A549 (cell line): ENCODE measurements at regions not wholly inside any gene's neighbourhood (a gene's known extent, or its start where the extent isn't known, plus 50 kb on each side); places are given as distances from the start of the nearest gene placed in this dataset.

Experiments used
- ATAC-seq, 2 experiments: fragments of 200-7000 bp in 1 of 2; fragments of >200 bp in 1 of 2; cut with Nextera tagmentation in 1 of 2; cut with Tn5 transposase in 1 of 2; 3 replicates each; pipeline versions ENCODE4 v1.8.0 to v1.9.1; 2018 to 2020; ENCODE audit warnings: mild to moderate bottlenecking in 1 of 2, moderate library complexity in 1 of 2
- CTCF ChIA-PET: fragments of 300-600 bp; sonication (Branson Sonifier 250); formaldehyde crosslinking; extraction: SDS; loops from one replicate; lab custom pipeline; 2021; ENCODE audit warnings: antibody characterized with exemption, inconsistent platforms; lab: Yijun Ruan, JAX
- POLR2A ChIA-PET: fragments of 350-600 bp; formaldehyde crosslinking; extraction: SDS; loops from one replicate; lab custom pipeline; 2021; ENCODE audit warnings: antibody characterized with exemption, inconsistent platforms; lab: Yijun Ruan, JAX
- DNase-seq, 2 experiments: peaks; one replicate each; pipeline versions ENCODE4 v3.0.0 to v3.0.0-alpha.2; 2011 to 2016; ENCODE audit warnings: low read depth in 1 of 2, low spot score in 1 of 2
- FAIRE-seq: peaks from 2 replicates; lab custom pipeline; 2011; peaks lifted over from hg19 to GRCh38; lab: Jason Lieb, UNC
- H3K27ac ChIP-seq, 2 experiments: fragments of >200 bp; sonication (Bioruptor Twin); formaldehyde crosslinking; 3 replicates each; pipeline ENCODE4 v1.5.1; 2016 to 2017
- H3K4me1 ChIP-seq: fragments of >200 bp; sonication (Bioruptor Twin); formaldehyde crosslinking; 3 replicates; pipeline ENCODE4 v1.6.1; 2016
- H3K4me2 ChIP-seq: fragments of >200 bp; sonication (Bioruptor Twin); formaldehyde crosslinking; 3 replicates; pipeline ENCODE4 v1.6.1; 2016
- H3K4me3 ChIP-seq: fragments of >200 bp; sonication (Bioruptor Twin); formaldehyde crosslinking; 3 replicates; pipeline ENCODE4 v1.5.1; 2016
- H3K9me3 ChIP-seq: fragments of >200 bp; sonication (Bioruptor Twin); formaldehyde crosslinking; 3 replicates; pipeline ENCODE4 v1.6.1; 2016
- BHLHE40 ChIP-seq: IDR thresholded peaks from 2 replicates; pipeline ENCODE4 v1.6.1; 2012; ENCODE audit warnings: low read depth, low read length, inconsistent platforms
- CEBPB ChIP-seq, 2 experiments: fragments of >200 bp in 1 of 2; sonication (Bioruptor Twin) in 1 of 2; formaldehyde crosslinking in 1 of 2; IDR thresholded peaks; 2 replicates each; pipeline ENCODE4 v1.6.1; 2012 to 2016
- CHD2 ChIP-seq: fragments of 150-350 bp; IDR thresholded peaks from 2 replicates; pipeline ENCODE4 v1.6.1; 2014; ENCODE audit warnings: low read length; ENCODE audit not compliant: partially characterized antibody
- CTCF ChIP-seq: fragments of >200 bp; sonication (Bioruptor Twin); formaldehyde crosslinking; IDR thresholded peaks from 3 replicates; pipeline ENCODE4 v1.5.1; 2016
- EHF ChIP-seq: fragments of 250-450 bp; sonication (Bioruptor Pico); IDR thresholded peaks from 2 replicates; pipeline ENCODE4 v1.5.0; 2020; ENCODE audit warnings: mild to moderate bottlenecking
- EHMT2 ChIP-seq: fragments of 200-600 bp; sonication (generic); IDR thresholded peaks from 2 replicates; pipeline ENCODE4 v1.6.1; 2016; ENCODE audit warnings: antibody characterized with exemption, low read depth, mild to moderate bottlenecking, moderate library complexity
- FOSB ChIP-seq: fragments of 250-450 bp; sonication (Bioruptor Pico); IDR thresholded peaks from 2 replicates; pipeline ENCODE4 v1.5.0; 2020; ENCODE audit warnings: mild to moderate bottlenecking, moderate library complexity
- FOSL2 ChIP-seq, 2 experiments: fragments of 450-650 bp in 1 of 2; fragments of >200 bp in 1 of 2; sonication (Bioruptor Twin) in 1 of 2; formaldehyde crosslinking; IDR thresholded peaks; 2 replicates each; pipeline versions ENCODE4 v1.5.0 to v1.6.1; 2016 to 2020; ENCODE audit warnings: mild to moderate bottlenecking in 1 of 2, moderate library complexity in 1 of 2
- FOXS1 ChIP-seq: fragments of 250-450 bp; sonication (Bioruptor Pico); IDR thresholded peaks from 2 replicates; pipeline ENCODE4 v1.5.0; 2020; ENCODE audit warnings: mild to moderate bottlenecking, moderate library complexity
- GATA3 ChIP-seq: IDR thresholded peaks from 2 replicates; pipeline ENCODE4 v1.6.1; 2012; ENCODE audit warnings: borderline replicate concordance
- HDAC2 ChIP-seq: fragments of 200-600 bp; sonication (generic); IDR thresholded peaks from 2 replicates; pipeline ENCODE4 v1.6.1; 2016
- HEYL ChIP-seq: fragments of 250-450 bp; sonication (Bioruptor Pico); IDR thresholded peaks from 2 replicates; pipeline ENCODE4 v1.8.0; 2021; ENCODE audit warnings: mild to moderate bottlenecking, moderate library complexity
- HOXA7 ChIP-seq: fragments of 250-450 bp; sonication (Bioruptor Pico); IDR thresholded peaks from 2 replicates; pipeline ENCODE4 v1.5.0; 2020; ENCODE audit warnings: mild to moderate bottlenecking, moderate library complexity
- HOXB13 ChIP-seq: fragments of 250-450 bp; sonication (Bioruptor Pico); IDR thresholded peaks from 2 replicates; pipeline ENCODE4 v1.5.0; 2020; ENCODE audit warnings: low read depth, mild to moderate bottlenecking, moderate library complexity
- JUN ChIP-seq, 2 experiments: fragments of >200 bp; sonication (Bioruptor Twin); formaldehyde crosslinking; IDR thresholded peaks; 2 replicates in 1 of 2; 3 replicates in 1 of 2; pipeline ENCODE4 v1.6.1; 2016 to 2017
- KDM1A ChIP-seq: fragments of 200-600 bp; sonication (generic); IDR thresholded peaks from 2 replicates; pipeline ENCODE4 v1.6.1; 2016; ENCODE audit warnings: low read depth, mild to moderate bottlenecking
- KDM5A ChIP-seq: fragments of 200-600 bp; sonication (generic); IDR thresholded peaks from 2 replicates; pipeline ENCODE4 v1.6.1; 2016; ENCODE audit warnings: antibody characterized with exemption, mild to moderate bottlenecking
- MAZ ChIP-seq: fragments of 150-350 bp; IDR thresholded peaks from 2 replicates; pipeline ENCODE4 v1.6.1; 2014; ENCODE audit warnings: antibody characterized with exemption, low read depth, low read length, borderline replicate concordance
- MYC ChIP-seq: IDR thresholded peaks from 2 replicates; pipeline ENCODE4 v1.6.1; 2012; ENCODE audit warnings: mild to moderate bottlenecking, inconsistent platforms, low read length, improper control_type of control experiment, borderline replicate concordance
- NPAS2 ChIP-seq: fragments of 250-450 bp; sonication (Bioruptor Pico); IDR thresholded peaks from 2 replicates; pipeline ENCODE4 v1.8.0; 2022; ENCODE audit warnings: mild to moderate bottlenecking, moderate library complexity, borderline replicate concordance
- PHF8 ChIP-seq: fragments of 200-600 bp; sonication (generic); IDR thresholded peaks from 2 replicates; pipeline ENCODE4 v1.6.1; 2016; ENCODE audit warnings: low read depth, mild to moderate bottlenecking, antibody characterized with exemption, moderate library complexity, borderline replicate concordance
- POLR2AphosphoS2 ChIP-seq: conservative IDR thresholded peaks from 2 replicates; pipeline ENCODE4 v1.6.1; 2012; ENCODE audit warnings: low read length, improper control_type of control experiment, inconsistent platforms
- RARB ChIP-seq: fragments of 250-450 bp; sonication (Bioruptor Pico); IDR thresholded peaks from 2 replicates; pipeline ENCODE4 v1.8.0; 2021; ENCODE audit warnings: mild to moderate bottlenecking, moderate library complexity
- RFX5 ChIP-seq: fragments of 450-650 bp; IDR thresholded peaks from 2 replicates; pipeline ENCODE4 v1.7.1; 2014; ENCODE audit warnings: antibody characterized with exemption, mild to moderate bottlenecking, moderate library complexity
- RNF2 ChIP-seq: fragments of 200-600 bp; sonication (generic); IDR thresholded peaks from 2 replicates; pipeline ENCODE4 v1.6.1; 2016; ENCODE audit warnings: low read depth, mild to moderate bottlenecking, antibody characterized with exemption, moderate library complexity, borderline replicate concordance
- SREBF2 ChIP-seq: fragments of 450-650 bp; IDR thresholded peaks from 2 replicates; pipeline ENCODE4 v1.6.1; 2014; ENCODE audit warnings: mild to moderate bottlenecking, moderate library complexity
- TFCP2L1 ChIP-seq: fragments of 250-450 bp; sonication (Bioruptor Pico); IDR thresholded peaks from 2 replicates; pipeline ENCODE4 v1.5.0; 2021; ENCODE audit warnings: mild to moderate bottlenecking
- TP53 ChIP-seq: fragments of 250-450 bp; sonication (Bioruptor Pico); IDR thresholded peaks from 2 replicates; pipeline ENCODE4 v1.5.0; 2021; ENCODE audit warnings: mild to moderate bottlenecking, moderate library complexity
- ZC3H11A ChIP-seq: fragments of 450-650 bp; IDR thresholded peaks from 2 replicates; pipeline ENCODE4 v1.6.1; 2014; ENCODE audit warnings: antibody characterized with exemption, mild to moderate bottlenecking
- ZFP36 ChIP-seq: fragments of 450-650 bp; IDR thresholded peaks from 2 replicates; pipeline ENCODE4 v1.6.1; 2014; ENCODE audit warnings: borderline replicate concordance; ENCODE audit not compliant: partially characterized antibody
- ZSCAN20 ChIP-seq: fragments of 250-450 bp; sonication (Bioruptor Pico); IDR thresholded peaks from 2 replicates; pipeline ENCODE4 v1.8.0; 2022; ENCODE audit warnings: mild to moderate bottlenecking, moderate library complexity
- WGBS: methylation state at CpG from one replicate; pipeline ENCODE4 v1.1.6; 2017; ENCODE audit errors: missing lambda C conversion rate; 5-methylcytosine and 5-hydroxymethylcytosine counted together
- TF ChIP-seq, protein P1 (sequence below): fragments of >200 bp; sonication (Bioruptor Twin); formaldehyde crosslinking; IDR thresholded peaks from 3 replicates; pipeline ENCODE4 v1.6.1; 2016
- TF ChIP-seq, protein P2 (sequence below): IDR thresholded peaks from 2 replicates; pipeline ENCODE4 v1.6.1; 2012; ENCODE audit warnings: low read depth, borderline replicate concordance

DNA sequence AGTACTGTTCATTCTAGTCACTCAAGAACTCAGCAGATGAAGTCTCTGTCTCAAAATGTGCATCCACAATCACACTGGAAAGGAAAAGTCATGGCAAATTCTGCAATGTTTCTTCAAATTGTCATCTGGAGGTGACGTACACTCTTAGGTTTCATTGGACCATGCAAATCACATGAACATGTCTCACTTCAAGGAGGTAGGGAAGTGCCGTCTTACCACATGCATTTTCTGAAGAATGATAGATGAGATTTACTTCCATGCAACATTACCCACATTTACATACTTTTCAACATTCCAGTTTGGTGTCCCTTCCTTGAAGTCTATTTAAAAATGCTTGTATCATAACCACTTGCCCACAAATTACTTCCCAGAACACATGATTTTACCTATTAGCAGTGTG is 107.9 kb upstream of the SATB1 start:
- H3K27ac ChIP-seq: no peak overlapping the region
- no peak for ATAC-seq
- H3K4me3 ChIP-seq: no peak overlapping the region
- WGBS: 16% methylated on average over 2 of the region's 2 CpGs
- H3K4me2 ChIP-seq: no peak overlapping the region
- no peak for DNase-seq
- no peaks in the 10 kb centered on the region for H3K4me1 ChIP-seq
- no peak for TF ChIP-seq ZC3H11A
- TF ChIP-seq EHF (CRISPR knock-in tag): no peak
- no peak for TF ChIP-seq POLR2AphosphoS2
- no peak for TF ChIP-seq HOXA7 (CRISPR knock-in tag)
- TF ChIP-seq RFX5: no peak
- no peak for TF ChIP-seq MAZ
- TF ChIP-seq RARB: no peak
- no peak for TF ChIP-seq MYC
- TF ChIP-seq HDAC2: no peak
- TF ChIP-seq FOXS1 (CRISPR knock-in tag): no peak
- TF ChIP-seq CEBPB (IDR thresholded peaks at IDR 0.05): no peak
- TF ChIP-seq TP53 (CRISPR knock-in tag): no peak
- no peak for TF ChIP-seq FOSL2 (IDR thresholded peaks at IDR 0.05)
- no peak for TF ChIP-seq FOSL2 (CRISPR knock-in tag; IDR thresholded peaks at IDR 0.05)
- no peak for TF ChIP-seq ZSCAN20 (CRISPR knock-in tag)
- TF ChIP-seq NPAS2 (CRISPR knock-in tag): no peak
- no peak for TF ChIP-seq KDM1A
- no peak for TF ChIP-seq PHF8
- no peak for TF ChIP-seq HEYL (CRISPR knock-in tag)
- no peaks in the 10 kb centered on the region for H3K9me3 ChIP-seq
- POLR2A ChIA-PET: no interaction called here
- CTCF ChIA-PET: interaction anchor here (1.7 kb wide), 1 partner anchor 27 kb away, joined by 3 read pairs; no protein-coding TSS in a partner anchor
- FAIRE-seq: no peak

- 82% methylated on average over 1 of the region's 1 CpG for WGBS
- no peak for DNase-seq
- H3K4me3 ChIP-seq: no peak overlapping the region
- no peak for FAIRE-seq
- TF ChIP-seq EHMT2 (no peak), JUN (IDR thresholded peaks at IDR 0.05) (no peak), SREBF2 (no peak), BHLHE40 (no peak)
- ATAC-seq: no peak
- H3K4me2 ChIP-seq: no peak overlapping the region
- no peaks in the 10 kb centered on the region for H3K9me3 ChIP-seq
- CTCF ChIA-PET: interaction anchor here (1.7 kb wide), 1 partner anchor 28 kb away, joined by 3 read pairs; no protein-coding TSS in a partner anchor
- H3K4me1 ChIP-seq: no peaks in the 10 kb centered on the region
- no peak overlapping the region for H3K27ac ChIP-seq
- POLR2A ChIA-PET: no interaction called here
These were observed 106.5 kb upstream of the SATB1 start for GRCh38 chr3:18531662-18532061.

- no peak overlapping the region for H3K4me3 ChIP-seq
- TF ChIP-seq TFCP2L1 (CRISPR knock-in tag) (no peak), BHLHE40 (no peak), RFX5 (no peak), FOSL2 (IDR thresholded peaks at IDR 0.05) (no peak), FOSL2 (CRISPR knock-in tag; IDR thresholded peaks at IDR 0.05) (no peak), RNF2 (no peak), FOSB (no peak), CHD2 (no peak), KDM5A (no peak), ZFP36 (no peak), HOXB13 (CRISPR knock-in tag) (no peak), EHF (CRISPR knock-in tag) (no peak), CTCF (no peak), RARB (no peak), MAZ (no peak), TP53 (CRISPR knock-in tag) (no peak), GATA3 (no peak)
- TF ChIP-seq, protein P1, sequence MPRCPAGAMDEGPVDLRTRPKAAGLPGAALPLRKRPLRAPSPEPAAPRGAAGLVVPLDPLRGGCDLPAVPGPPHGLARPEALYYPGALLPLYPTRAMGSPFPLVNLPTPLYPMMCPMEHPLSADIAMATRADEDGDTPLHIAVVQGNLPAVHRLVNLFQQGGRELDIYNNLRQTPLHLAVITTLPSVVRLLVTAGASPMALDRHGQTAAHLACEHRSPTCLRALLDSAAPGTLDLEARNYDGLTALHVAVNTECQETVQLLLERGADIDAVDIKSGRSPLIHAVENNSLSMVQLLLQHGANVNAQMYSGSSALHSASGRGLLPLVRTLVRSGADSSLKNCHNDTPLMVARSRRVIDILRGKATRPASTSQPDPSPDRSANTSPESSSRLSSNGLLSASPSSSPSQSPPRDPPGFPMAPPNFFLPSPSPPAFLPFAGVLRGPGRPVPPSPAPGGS: no peak
- TF ChIP-seq, protein P2, sequence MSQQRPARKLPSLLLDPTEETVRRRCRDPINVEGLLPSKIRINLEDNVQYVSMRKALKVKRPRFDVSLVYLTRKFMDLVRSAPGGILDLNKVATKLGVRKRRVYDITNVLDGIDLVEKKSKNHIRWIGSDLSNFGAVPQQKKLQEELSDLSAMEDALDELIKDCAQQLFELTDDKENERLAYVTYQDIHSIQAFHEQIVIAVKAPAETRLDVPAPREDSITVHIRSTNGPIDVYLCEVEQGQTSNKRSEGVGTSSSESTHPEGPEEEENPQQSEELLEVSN: no peak
- WGBS: 7% methylated on average over 1 of the region's 1 CpG
- POLR2A ChIA-PET: no interaction called here
- CTCF ChIA-PET: no interaction called here
- H3K27ac ChIP-seq: no peak overlapping the region
- DNase-seq (no peak), FAIRE-seq (no peak), ATAC-seq (no peak)
- H3K9me3 ChIP-seq: no peaks in the 10 kb centered on the region
- H3K4me1 ChIP-seq: no peaks in the 10 kb centered on the region
- no peak overlapping the region for H3K4me2 ChIP-seq
These were observed 104.5 kb upstream of the SATB1 start for GRCh38 chr3:18529631-18530030.
